C1 segment of cervical spinal cord (tissue), 14 donors: ENCODE measurements at regions not wholly inside any gene's neighbourhood (a gene's known extent, or its start where the extent isn't known, plus 50 kb on each side); places are given as distances from the start of the nearest gene placed in this dataset.

Experiments
- DNase-seq, 14 donors: peaks; one replicate each; lab custom pipeline; 2025; lab: John Stamatoyannopoulos, UW

- DNase-seq: no peak
Measured at GRCh38 chr3:27591312-27592210, 107.4 kb upstream of the SLC4A7 start.

GRCh38 chr3:27590437-27591298, 106.5 kb upstream of the SLC4A7 start:
- DNase-seq: no peak

GRCh38 chr3:27589795-27590194, 105.6 kb upstream of the SLC4A7 start:
- DNase-seq: no peak

- no peak for DNase-seq
Measured at GRCh38 chr3:27585429-27585828, 101.2 kb upstream of the SLC4A7 start.

GRCh38 chr3:27584874-27585273, 100.7 kb upstream of the SLC4A7 start:
- no peak for DNase-seq

GRCh38 chr3:27581852-27582251, 97.7 kb upstream of the SLC4A7 start:
- DNase-seq: no peak

- DNase-seq: no peak
Measured at GRCh38 chr3:27578032-27578431, 93.8 kb upstream of the SLC4A7 start.

- no peak for DNase-seq
Measured at GRCh38 chr3:27577504-27577903, 93.3 kb upstream of the SLC4A7 start.

- no peak for DNase-seq
Measured at GRCh38 chr3:27576171-27576570, 92.0 kb upstream of the SLC4A7 start.

GRCh38 chr3:27575499-27575898, 91.3 kb upstream of the SLC4A7 start:
- no peak for DNase-seq

- no peak for DNase-seq
Measured at GRCh38 chr3:27574438-27574795, 90.2 kb upstream of the SLC4A7 start.

GRCh38 chr3:27573780-27574437, 89.7 kb upstream of the SLC4A7 start:
- no peak for DNase-seq

- no peak for DNase-seq
Measured at GRCh38 chr3:27573138-27573537, 89.0 kb upstream of the SLC4A7 start.

- no peak for DNase-seq
Measured at GRCh38 chr3:27571345-27571744, 87.2 kb upstream of the SLC4A7 start.

GRCh38 chr3:27570421-27571106, 86.4 kb upstream of the SLC4A7 start:
- no peak for DNase-seq

GRCh38 chr3:27568393-27568792, 84.2 kb upstream of the SLC4A7 start:
- DNase-seq: peak in 10 of 14 donors; percentile 2 to 81 (median 23)

- no peak for DNase-seq
Measured at GRCh38 chr3:27567251-27567650, 83.1 kb upstream of the SLC4A7 start.

- no peak for DNase-seq
Measured at GRCh38 chr3:27565201-27565852, 81.1 kb upstream of the SLC4A7 start.

- DNase-seq: no peak
Measured at GRCh38 chr3:27561576-27561975, 77.4 kb upstream of the SLC4A7 start.

- DNase-seq: no peak
Measured at GRCh38 chr3:27560484-27561056, 76.4 kb upstream of the SLC4A7 start.

- no peak for DNase-seq
Measured at GRCh38 chr3:27559835-27560234, 75.7 kb upstream of the SLC4A7 start.
